ENCODE measurements at regions not wholly inside any gene's neighbourhood (a gene's known extent, or its start where the extent isn't known, plus 50 kb on each side); places are given as distances from the start of the nearest gene placed in this dataset.

GRCh38 chr22:23504516-23504915, 75.6 kb downstream of the IGLL1 start:
- Histone ChIP-seq H3K79me2 (ENCODE audit: insufficient read depth, low read length) (no peaks in the 10 kb centered on the region), H3T11ph (ENCODE audit: low read length) (no peak overlapping the region), H3K23ac (ENCODE audit: insufficient read length, low read depth, low read length) (no peak overlapping the region), H3K4me2 (ENCODE audit: insufficient read depth, insufficient read length, low read length) (no peak overlapping the region), H3K14ac (ENCODE audit: insufficient read depth, low read length) (no peak overlapping the region), H3K27me3 (ENCODE audit: insufficient read depth, low read length) (no peaks in the 10 kb centered on the region; the same call in 1 of the 2 replicates), H4K20me1 (ENCODE audit: control insufficient read depth, insufficient read depth, insufficient read length) (peaks cover 1% of the 10 kb centered on the region), H2BK120ac (ENCODE audit: low read depth, low read length, poor library complexity, severe bottlenecking) (no peak overlapping the region), H2BK5ac (ENCODE audit: insufficient read length, low read length) (no peak overlapping the region), H3K18ac (ENCODE audit: insufficient read length, low read depth, low read length) (no peak overlapping the region), H4K91ac (ENCODE audit: insufficient read length, low read depth, low read length) (no peak overlapping the region), H3K4me1 (ENCODE audit: insufficient read depth, low read length) (no peaks in the 10 kb centered on the region; the same call in 1 of the 2 replicates), H2BK20ac (ENCODE audit: low read depth, low read length, poor library complexity, severe bottlenecking) (no peak overlapping the region), H2AK5ac (ENCODE audit: insufficient read length, low read length) (no peak overlapping the region), H3K79me1 (ENCODE audit: insufficient read depth, low read depth, low read length, poor library complexity, severe bottlenecking) (no peaks in the 10 kb centered on the region), H4K8ac (replicated peaks; ENCODE audit: insufficient read length, low read depth, low read length) (no peak overlapping the region), H3K27ac (ENCODE audit: insufficient read length, low read depth, low read length) (no peak overlapping the region), H3K4ac (ENCODE audit: low read depth, low read length) (no peak overlapping the region), H3K56ac (ENCODE audit: insufficient read length, low read depth, low read length) (no peak overlapping the region), H2BK15ac (ENCODE audit: low read depth, low read length) (no peak overlapping the region), H2AFZ (ENCODE audit: low read length) (no peak overlapping the region), H3K9me3 (ENCODE audit: control insufficient read depth, low read depth, low read length) (no peaks in the 10 kb centered on the region), H2BK12ac (ENCODE audit: insufficient read length, low read depth, low read length) (no peak overlapping the region), H3K23me2 (ENCODE audit: insufficient read length, low read depth, low read length, poor library complexity, severe bottlenecking) (no peaks in the 10 kb centered on the region), H4K5ac (ENCODE audit: insufficient read length, low read depth, low read length) (no peak overlapping the region), H3K9ac (ENCODE audit: extremely low read depth, insufficient read length, low read length) (no peak overlapping the region)
- Mint-ChIP-seq H3K9me3 (no peaks in the 10 kb centered on the region), H3K4me3 (no peak overlapping the region), H3K36me3 (ENCODE audit: insufficient read depth in 1 of 3, low read depth in 3 of 3) (no peaks in the 10 kb centered on the region), H3K4me1 (peaks cover 15 to 18% of the 10 kb centered on the region in 2 experiments), H3K27ac (no peak overlapping the region), H3K27me3 (ENCODE audit: low read depth) (peaks cover 78% of the 10 kb centered on the region)
- WGBS (ENCODE audit: extremely low coverage, insufficient read length, low lambda C conversion rate), result no CpG with 5 or more reads among the region's 10 CpGs
- no peak for TF ChIP-seq CTCF (conservative IDR thresholded peaks at IDR 0.05)
- no peak for DNase-seq

Measured in H9 (cell line).